Activated CD4-positive, alpha-beta T cell treated with anti-CD3 and anti-CD28 coated beads, Interleukin-2, amount 50 U/mL, for 48 hours (primary cell): ENCODE measurements at regions not wholly inside any gene's neighbourhood (a gene's known extent, or its start where the extent isn't known, plus 50 kb on each side); places are given as distances from the start of the nearest gene placed in this dataset.
"Not testable (repeated sequence)": the region's sequence is repeated elsewhere in the genome, so short reads cannot be mapped to it uniquely, and the experiment has no call there.

Experiments
- DNase-seq, 2 experiments: peaks; one replicate each; pipeline ENCODE4 v3.0.0-alpha.2; 2020

DNA sequence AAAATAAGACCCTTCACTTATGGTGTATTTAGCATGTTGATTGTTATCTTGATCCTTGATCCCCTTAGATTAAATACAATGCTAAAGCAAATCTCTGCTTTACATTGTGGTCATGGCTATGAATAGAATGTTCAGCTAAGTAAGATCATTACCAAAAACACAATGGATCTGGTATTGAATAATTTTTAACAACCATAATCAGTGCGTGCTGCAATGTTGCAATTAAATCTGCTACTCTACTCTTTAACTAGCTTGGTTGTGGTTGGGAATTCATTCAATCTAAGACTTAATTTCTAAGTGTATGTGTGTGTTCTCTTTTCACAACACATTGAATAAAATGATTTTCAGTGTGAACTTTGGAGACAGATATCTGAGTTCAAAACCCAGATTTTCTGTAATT is 442.5 kb upstream of the ZNF804A start:
- DNase-seq: no peak

DNA sequence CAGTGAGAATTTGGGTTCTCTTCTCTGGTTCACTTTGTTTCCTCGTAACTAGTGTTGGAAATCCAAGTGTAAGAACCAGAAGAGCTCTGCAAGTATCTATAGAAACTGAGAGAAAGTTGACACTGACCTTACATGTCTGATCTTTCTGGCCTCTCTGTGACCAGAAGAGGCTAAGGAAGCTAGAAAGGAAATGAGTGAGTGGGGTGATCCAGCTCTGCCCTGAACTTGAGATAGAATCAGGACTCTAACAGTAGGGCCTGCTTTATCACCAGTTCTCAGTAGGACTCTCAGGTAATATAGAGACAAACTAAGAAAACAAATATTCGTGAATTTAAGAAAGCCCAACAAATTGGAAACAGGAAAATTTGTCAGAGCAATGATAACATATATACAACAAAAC is 441.2 kb upstream of the ZNF804A start:
- DNase-seq: no peak

DNA sequence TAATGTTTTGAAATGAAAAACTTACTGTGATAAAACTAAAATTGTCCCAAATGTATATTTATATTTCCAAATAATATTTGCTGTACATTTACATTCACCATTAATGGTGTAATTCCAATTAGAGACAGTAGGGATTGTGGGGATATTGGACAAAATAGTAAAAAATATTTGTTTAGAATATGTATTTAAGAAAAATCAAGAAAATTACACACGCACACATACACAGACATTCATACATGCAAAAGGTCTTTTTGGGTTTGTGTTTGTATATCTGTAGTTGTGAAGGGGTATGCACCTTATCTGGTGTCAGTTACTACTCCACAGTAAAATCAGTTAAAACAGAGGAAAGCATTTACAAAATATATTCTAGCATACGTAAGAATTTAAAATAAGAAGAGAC is 435.9 kb upstream of the ZNF804A start:
- no peak for DNase-seq

DNA sequence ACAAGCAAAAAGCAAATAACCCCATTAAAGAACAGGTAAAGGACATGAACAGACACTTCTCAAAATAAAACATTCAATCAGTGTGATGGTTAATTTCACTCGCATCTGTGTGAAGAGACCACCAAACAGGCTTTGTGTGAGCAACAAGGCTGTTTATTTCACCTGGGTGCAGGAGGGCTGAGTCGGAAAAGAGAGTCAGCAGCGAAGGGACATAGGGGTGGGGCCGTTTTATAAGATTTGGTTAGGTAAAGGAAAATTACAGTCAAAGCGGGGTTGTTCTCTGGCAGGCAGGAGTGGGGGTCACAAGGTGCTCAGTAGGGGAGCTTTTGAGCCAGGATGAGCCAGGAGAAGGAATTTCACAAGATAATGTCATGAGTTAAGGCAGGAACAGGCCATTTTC is 429.5 kb upstream of the ZNF804A start:
- DNase-seq: not testable (repeated sequence)

DNA sequence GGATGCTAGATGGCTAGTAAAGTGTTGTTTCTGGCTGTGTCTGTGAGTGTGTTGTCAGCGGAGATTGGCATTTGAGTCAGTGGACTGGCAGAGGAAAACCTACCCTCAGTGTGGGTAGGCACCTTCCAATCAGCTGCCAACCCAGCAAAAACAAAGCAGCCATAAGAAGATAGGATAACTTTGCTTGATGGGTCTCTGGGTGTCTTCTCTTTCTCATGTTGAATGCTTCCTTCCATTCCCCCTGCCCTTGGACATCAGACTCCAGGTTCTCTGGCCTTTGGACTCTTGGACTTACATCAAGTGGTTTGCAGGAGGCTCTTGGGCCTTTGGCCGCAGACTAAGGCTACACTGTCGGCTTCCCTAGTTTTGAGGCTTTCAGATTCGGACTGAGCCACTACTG is 429.0 kb upstream of the ZNF804A start:
- no peak for DNase-seq

DNA sequence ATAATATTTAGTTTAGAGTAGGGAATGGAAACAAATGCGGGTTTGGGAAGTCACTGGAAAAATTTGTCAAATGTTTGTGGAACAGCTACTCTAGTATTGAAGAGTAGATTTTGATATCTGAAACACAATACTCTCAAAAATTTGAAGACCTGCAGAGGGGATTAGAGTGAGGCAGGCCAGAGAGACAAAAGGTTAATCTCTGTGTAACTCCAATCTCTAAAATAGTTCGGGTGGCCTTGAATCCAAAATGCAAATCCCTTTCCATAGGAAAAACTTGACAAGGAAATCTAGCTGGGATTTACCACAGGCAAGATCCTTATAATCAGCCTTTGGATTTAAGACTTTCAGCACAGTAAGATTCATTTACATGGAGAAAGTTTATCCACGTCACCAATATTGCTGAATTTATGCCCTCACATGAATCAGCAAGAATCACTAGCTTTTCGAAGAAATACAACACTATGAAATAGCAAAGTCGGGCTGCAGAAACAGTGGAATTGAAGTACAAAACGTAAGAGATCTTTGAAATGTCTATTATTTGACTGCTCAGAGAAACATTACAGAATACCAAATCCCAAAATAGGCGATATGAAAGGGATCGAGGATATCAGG is 423.7 kb upstream of the ZNF804A start:
- DNase-seq: no peak

DNA sequence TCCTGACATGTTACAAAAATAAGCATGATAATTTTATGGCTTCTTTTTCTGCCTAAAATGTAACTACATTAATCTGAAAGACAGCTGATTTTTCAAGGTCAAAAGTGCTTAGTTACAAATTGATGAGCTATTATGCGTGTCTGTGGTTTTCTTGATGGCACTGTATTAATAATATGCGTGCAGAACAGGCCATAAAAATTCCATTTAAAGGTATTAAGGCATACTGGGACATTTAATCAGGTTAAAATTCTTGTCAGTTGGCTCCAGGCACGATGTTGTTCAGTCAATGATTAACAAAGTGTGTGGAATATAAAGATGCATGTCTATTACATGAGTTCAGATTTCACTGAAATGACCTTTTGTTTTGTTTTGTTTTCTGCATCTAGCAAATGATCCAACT is 420.1 kb upstream of the ZNF804A start:
- DNase-seq: no peak

DNA sequence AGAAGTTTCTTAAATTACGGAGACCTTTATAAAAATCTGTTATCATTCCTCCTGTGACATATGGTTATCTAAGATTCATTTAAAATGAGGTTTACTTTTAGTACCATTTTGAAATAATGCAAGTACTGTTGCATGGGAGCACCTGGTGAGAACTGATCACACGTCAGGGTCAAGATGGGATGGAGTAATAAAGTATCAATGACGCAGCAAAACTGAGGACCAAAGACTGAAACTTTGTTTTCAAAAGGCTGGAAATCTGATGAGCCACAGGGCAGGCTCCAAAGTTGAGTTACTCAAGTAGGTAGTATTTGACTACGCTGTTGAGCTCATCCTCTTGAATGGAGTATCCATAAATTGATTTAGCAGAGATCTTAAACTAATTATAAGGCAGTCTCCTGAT is 411.9 kb upstream of the ZNF804A start:
- DNase-seq: no peak

DNA sequence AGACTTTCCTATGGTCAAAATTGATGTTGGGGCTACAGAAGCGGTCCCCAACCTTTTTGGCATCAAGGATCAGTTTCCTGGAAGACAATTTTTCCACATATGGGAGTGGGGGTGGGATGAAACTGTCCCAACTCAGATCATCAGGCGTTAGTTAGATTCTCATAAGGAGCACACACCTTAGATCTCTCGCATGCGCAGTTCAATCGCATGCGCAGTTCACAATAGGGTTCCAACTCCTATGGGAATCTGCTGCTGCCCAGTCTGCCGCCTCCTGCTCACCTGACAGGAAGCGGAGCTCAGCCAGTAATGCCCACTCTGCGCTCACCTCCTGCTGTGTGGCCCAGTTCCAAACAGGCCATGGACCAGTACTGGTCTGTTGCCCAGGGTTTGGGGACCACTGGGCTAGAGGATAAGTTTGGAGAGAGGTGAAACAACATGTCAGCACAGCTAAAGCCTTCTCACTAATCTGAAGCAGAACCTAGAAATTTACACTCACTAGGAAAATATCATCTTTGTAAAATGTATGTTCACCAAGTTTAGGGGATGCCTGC is 410.8 kb upstream of the ZNF804A start:
- DNase-seq: no peak

DNA sequence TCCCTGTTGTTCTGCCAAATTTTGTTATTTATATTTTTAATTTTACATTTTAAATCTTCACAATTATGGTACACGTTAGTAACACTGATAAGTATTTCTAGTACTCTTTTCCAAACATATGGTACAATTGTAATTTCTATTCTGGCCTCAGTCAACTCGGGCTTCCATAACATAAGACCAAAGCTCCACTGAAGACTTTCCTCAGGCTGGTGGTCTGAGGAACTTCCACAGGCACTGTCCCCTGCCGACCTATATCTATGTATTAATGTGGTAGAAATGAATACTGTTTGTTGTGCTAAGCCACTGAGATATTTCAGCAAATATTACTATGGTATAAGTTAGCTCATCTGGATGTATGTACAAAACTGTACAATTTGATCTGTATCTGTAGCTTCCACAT is 407.6 kb upstream of the ZNF804A start:
- no peak for DNase-seq

DNA sequence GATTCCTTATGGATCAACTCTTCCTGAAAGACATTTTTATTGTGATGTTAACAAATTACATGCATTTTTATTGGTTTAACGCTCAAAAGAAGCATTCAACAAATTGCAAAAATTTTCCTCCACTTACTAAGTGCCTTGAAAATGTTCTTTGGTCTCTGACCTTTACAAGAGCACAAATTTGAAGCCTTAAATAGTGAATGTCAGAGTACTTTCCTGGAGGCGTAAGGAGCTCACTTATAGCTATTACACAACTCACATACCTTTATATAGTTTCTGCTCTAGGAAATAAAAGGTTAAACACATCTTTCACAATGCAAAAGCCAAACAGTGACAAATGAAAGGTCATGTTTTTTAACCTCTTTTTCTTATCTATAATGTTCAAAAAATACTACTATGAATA is 405.7 kb upstream of the ZNF804A start:
- no peak for DNase-seq

DNA sequence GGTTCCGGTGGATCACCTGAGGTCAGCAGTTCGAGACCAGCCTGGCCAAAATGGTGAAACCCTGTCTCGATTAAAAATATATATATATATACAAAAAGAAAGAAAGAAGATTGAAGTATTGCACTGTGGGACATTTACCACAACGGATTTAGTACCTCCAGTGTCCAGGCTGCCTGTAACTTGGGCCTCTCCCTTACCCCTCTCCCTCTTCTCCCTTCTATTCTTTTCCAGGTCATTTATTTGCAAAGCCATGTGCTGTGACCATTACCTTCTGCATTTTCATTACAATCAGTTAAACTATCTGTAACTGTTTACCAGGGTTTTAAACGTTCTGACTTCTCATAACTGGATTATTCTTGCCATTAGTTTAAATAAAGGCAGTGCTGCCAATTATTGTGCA is 400.9 kb upstream of the ZNF804A start:
- no peak for DNase-seq

DNA sequence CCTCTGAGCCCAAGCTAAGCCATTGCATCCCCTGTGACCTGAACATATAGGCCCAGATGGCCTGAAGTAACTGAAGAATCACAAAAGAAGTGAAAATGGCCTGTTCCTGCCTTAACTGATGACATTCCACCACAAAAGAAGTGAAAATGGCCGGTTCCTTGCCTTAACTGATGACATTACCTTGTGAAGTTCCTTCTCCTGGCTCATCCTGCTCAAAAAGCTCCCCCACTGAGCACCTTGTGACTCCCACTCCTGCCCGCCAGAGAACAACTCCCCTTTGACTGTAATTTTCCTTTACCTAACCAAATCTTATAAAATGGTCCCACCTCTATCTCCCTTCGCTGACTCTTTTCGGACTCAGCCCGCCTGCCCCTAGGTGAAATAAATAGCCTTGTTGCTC is 399.5 kb upstream of the ZNF804A start:
- DNase-seq: not testable (repeated sequence)

DNA sequence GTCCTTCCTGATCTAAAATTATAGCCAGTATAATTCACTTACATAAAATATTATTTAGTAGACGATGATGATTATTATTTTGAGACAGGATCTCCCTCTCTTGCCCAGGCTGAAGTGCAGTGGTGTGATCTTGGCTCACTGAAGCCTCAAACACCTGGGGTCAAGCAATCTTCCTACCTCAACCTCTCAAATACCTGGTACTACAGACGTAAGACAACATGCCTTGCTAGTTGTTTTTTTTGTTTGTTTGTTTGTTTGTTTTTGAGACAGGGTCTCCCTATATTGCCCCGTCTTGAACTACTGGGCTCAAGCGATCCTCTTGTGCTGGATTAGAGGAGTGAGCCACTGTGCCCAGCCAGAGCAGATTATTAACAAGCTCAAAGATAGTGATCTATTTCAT is 399.1 kb upstream of the ZNF804A start:
- DNase-seq: no peak

DNA sequence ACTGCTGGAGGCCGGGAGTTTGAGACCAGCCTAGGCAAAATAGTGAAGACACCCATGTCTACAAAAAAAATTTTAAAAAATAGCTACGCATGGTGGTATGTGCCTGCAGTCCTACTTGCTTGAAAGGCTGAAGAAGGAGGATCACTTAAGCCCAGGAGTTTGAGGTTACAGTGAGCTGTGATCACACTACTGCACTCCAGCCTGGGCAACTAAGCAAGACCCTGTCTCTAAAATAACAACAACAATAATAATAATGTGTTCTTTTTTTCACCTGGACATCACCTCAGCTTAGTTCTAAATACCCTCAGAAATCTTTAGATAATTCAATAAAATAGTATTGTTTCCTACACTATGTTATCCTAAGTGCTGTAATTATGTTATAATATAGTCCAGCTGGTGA is 397.1 kb upstream of the ZNF804A start:
- no peak for DNase-seq

DNA sequence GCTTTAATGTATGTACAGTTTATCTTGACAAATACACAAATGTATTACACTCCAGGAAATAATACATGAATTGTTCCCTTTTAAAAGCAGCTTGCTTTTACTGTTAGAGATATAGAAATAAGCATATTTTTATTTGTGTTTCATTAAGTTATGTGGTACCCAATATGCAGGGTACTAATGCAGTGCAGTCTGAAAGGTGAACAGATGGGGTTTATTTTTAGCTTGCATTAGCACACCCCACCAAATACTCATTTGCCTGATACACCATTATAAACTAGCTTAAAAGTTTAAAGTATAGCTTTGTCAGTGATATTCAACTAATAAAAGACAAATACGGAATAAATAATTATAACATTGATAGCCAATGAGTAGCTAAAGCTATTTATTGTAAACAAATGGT is 394.7 kb upstream of the ZNF804A start:
- DNase-seq: no peak

DNA sequence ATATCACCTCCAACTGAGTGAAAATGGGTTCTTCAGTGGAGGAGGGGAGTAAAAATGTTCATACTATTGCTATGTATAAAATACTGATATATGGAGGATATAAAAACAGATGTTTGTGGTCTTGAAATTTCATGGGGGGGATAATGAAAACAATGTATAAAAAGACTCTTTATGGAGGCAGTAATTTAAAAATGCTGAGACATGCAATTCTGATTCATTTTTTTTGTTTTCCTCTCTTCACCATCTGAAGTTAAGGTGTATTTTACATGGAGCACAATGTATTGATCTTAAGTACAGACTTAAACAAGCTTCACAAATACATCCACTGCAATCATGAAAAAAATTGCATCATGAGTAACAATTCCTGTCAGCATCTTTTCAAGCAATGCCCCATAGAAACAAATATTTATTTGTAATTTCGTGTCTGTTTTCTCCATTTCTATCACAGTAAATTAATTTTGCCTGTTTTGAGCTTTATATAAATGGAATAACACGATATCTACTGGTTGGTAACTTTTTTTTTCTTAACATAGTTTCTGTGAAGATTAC is 393.2 kb upstream of the ZNF804A start:
- DNase-seq: no peak

DNA sequence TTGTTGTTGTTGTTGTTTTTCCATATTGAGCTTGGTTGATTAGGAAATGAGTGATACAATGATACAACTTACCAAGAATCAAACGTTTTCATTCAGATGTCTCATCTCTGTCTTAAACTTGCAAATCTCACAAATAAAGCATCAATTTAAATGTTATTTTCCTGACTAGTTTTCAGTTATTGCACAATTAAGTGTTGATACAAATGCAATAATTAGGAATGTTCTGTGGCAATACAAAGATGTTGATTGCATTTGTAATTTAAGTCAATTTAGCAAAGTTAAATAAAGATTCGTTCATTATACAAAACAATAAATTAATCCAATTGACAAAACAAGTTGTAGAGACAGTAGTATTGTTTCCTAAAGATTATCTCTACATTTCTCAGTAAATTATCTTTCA is 392.3 kb upstream of the ZNF804A start:
- no peak for DNase-seq

DNA sequence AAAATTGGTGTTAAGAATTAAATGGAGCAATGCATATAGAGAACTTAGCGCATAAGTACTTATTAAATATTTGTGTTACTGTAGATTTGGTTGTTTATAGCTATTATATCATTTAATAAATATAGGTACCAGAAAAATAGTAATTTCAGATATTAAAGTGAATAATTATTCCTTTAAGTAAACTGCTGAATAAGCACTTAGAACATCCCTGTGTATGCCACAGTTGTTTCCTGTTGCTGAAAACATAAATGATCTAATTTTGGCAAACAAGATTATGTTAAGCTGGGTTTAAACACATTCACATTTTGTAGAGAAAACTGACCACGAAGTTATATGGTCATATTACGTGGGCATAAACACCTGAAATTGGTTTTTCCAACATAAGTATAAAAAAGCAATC is 388.0 kb upstream of the ZNF804A start:
- DNase-seq: no peak

DNA sequence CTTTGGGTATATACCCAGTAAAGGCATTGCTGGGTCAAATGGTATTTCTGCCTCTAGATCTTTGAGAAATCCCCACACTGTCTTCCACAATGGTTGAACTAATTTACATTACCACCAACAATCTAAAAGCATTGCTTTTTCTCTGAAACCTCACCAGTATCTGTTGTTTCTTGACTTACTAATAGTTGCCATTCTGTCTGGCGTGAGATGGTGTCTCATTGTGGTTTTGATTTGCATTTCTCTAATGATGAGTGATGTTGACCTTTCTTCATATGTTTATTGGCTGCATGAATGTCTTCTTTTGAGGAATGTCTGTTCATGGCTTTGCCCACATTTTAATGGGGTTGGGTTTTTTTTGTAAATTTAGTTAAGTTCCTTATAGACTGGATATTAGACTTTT is 382.6 kb upstream of the ZNF804A start:
- no peak for DNase-seq

DNA sequence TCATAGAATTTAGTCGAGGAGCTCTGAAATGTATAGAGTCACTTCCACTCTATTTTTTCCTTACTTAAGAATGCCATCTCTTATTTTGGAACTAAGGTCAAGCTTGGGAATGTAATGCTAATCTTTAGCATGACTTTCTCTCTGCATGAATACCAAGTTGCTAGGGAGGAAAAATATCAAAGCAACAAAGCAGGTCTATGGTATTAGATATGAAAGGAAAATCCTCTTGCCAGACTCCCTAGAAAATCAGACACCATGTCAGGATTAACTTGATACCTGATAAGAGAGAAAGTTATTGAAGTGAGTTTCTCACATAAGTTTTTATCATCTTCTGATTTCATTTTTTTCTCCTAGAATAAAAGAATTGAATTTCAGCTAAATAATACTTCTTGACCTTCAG is 341.7 kb upstream of the ZNF804A start:
- DNase-seq: no peak

DNA sequence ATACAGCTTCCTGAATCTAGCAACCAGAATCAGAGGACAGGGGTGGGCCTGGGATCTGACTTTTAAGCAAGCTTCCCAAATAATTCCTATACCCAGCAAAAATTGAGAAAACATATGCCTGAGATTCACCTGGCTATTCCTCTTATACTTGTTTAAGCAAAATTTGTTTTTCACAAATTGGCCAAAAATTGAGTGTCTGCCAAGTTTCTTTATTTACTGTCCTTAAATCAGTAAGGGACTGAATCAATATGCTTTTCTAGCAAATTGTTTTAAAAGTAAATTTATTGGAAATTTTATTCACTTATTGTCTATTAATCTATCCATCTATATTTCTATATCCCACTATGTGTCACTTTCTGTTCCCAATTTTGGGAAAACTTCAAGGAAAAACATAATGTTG is 337.0 kb upstream of the ZNF804A start:
- DNase-seq: no peak

DNA sequence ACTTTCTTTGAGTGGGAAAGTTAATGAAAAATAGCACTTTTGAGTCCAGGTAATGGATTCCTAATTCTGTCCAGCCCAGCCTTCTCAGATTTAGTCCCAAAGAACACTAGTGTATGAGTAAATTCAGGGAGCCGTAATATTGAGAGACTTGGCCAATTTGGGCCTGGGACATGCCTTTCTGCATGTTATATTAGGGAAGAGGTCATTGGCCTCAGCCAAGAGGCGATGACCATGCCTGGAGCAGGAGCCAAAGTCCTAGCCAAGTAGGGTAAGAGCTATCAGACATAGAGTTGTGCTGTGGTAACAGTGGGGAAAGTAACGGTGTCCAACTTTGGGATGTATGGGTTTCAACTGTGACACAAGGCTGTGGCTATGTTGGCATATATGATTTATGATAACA is 336.5 kb upstream of the ZNF804A start:
- no peak for DNase-seq

DNA sequence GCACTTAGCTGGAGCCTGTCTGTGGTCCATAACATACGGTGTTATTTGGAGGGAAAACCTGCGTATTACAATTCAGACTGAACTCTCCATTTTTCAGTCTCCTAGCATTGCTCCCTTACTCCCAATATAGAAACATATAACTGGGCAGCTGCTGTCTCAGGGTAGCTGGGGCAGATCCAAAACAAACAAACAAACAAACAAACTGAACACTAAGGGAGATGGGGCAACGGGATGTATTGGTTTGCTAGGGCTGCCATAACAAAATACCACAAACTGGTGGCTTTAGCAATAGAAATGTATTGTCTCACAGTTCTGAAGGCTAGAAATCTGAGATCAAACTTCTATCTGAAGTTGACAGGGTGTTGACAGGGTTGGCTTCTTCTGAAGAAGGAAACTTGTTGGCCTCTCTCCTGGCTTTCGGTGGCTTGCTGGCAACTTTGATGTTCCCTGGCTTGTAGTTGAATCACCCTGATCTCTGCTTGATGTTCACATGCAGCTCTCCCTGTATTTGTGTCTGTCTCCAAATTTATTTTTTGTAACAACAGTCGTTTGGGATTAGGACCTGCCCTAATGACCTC is 329.3 kb upstream of the ZNF804A start:
- no peak for DNase-seq

DNA sequence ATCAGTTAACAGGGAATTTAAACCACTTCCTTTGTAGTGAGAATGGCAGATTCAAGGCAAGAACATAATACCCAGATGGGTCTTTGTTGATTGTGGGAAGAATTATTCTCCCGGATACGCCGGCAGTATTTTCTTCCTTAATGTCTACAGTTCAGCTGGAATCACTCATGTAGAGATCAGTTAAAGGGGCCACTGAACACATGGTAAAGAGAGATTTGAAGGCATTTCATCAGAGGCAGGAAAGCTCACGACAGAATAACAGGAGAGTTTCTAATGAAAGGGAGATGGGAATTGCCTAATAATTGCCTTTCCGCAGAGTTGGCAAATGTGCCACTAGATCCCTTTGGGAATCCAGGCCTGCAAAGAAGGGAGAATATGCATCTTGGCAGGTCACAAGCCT is 327.7 kb upstream of the ZNF804A start:
- no peak for DNase-seq
